H1 (cell line): ENCODE measurements at regions not wholly inside any gene's neighbourhood (a gene's known extent, or its start where the extent isn't known, plus 50 kb on each side); places are given as distances from the start of the nearest gene placed in this dataset.
A peak's percentile ranks its signal among the peaks of the same experiment; 100 is the strongest.

ENCODE experiments used
- CTCF ChIA-PET: fragments of 300-600 bp; sonication (Branson Sonifier 250); formaldehyde crosslinking; loops from one replicate; lab custom pipeline; 2021; ENCODE audit not compliant: partially characterized antibody; lab: Charles Lee
- POLR2A ChIA-PET: fragments of 300-600 bp; sonication (Branson Sonifier 250); formaldehyde crosslinking; loops from one replicate; lab custom pipeline; 2021; ENCODE audit warnings: inconsistent platforms; ENCODE audit not compliant: partially characterized antibody; lab: Charles Lee
- DNase-seq, 2 experiments: peaks; one replicate each; pipeline versions ENCODE4 v3.0.0 to v3.0.0-alpha.2; 2010 to 2022; ENCODE audit warnings: low spot score in 2 of 2, low read depth in 1 of 2, mixed read lengths in 1 of 2
- FAIRE-seq: peaks from 2 replicates; lab custom pipeline; 2011; peaks lifted over from hg19 to GRCh38; lab: Jason Lieb, UNC
- H2AFZ ChIP-seq: 2 replicates; pipeline ENCODE4 v1.8.1; 2012; ENCODE audit warnings: low read length, inconsistent platforms
- H2AK5ac ChIP-seq: 2 replicates; pipeline ENCODE4 v1.6.1; 2013; ENCODE audit warnings: low read depth, low read length
- H2BK120ac ChIP-seq: replicated peaks from 2 replicates; pipeline ENCODE3; 2013; ENCODE audit warnings: low read depth, low read length, inconsistent platforms
- H2BK12ac ChIP-seq: 2 replicates; pipeline ENCODE4 v1.6.1; 2013; ENCODE audit warnings: low read depth, low read length
- H2BK15ac ChIP-seq: 2 replicates; pipeline ENCODE4 v1.6.1; 2013; ENCODE audit warnings: low read length
- H2BK20ac ChIP-seq: 2 replicates; pipeline ENCODE4 v1.6.1; 2013; ENCODE audit warnings: low read length
- H2BK5ac ChIP-seq: 2 replicates; pipeline ENCODE4 v1.6.1; 2013; ENCODE audit warnings: low read depth, low read length
- H3K14ac ChIP-seq: 2 replicates; pipeline ENCODE4 v1.6.1; 2013; ENCODE audit warnings: inconsistent platforms; ENCODE audit not compliant: insufficient read length
- H3K18ac ChIP-seq: 2 replicates; pipeline ENCODE4 v1.6.1; 2013; ENCODE audit warnings: low read length; ENCODE audit errors: extremely low read depth
- H3K23ac ChIP-seq: 2 replicates; pipeline ENCODE4 v1.6.1; 2013; ENCODE audit warnings: inconsistent platforms; ENCODE audit not compliant: insufficient read length
- H3K23me2 ChIP-seq: 2 replicates; pipeline ENCODE4 v1.6.1; 2013; ENCODE audit warnings: low read depth, low read length
- H3K27ac ChIP-seq: 2 replicates; pipeline ENCODE4 v1.6.1; 2011; ENCODE audit warnings: low read depth, low read length, inconsistent platforms
- H3K27me3 ChIP-seq, 4 experiments: replicated peaks in 1 of 4; 1 replicate in 1 of 4; 2 replicates in 3 of 4; pipeline versions ENCODE4 v1.6.1 to v1.8.1; 2011 to 2013; ENCODE audit warnings: low read length in 3 of 4, mild to moderate bottlenecking in 3 of 4, inconsistent platforms in 2 of 4, mixed read lengths in 2 of 4, moderate library complexity in 1 of 4; ENCODE audit not compliant: control insufficient read depth in 3 of 4, insufficient read depth in 3 of 4; ENCODE audit errors: extremely low read depth in 1 of 4
- H3K36me3 ChIP-seq, 4 experiments: 2 replicates each; pipeline versions ENCODE4 v1.6.1 to v1.8.1; 2011 to 2013; ENCODE audit warnings: mild to moderate bottlenecking in 4 of 4, low read length in 3 of 4, moderate library complexity in 2 of 4, control low read depth in 1 of 4, inconsistent platforms in 1 of 4; ENCODE audit not compliant: insufficient read depth in 4 of 4, control insufficient read depth in 2 of 4
- H3K4ac ChIP-seq: replicated peaks from 2 replicates; pipeline ENCODE3; 2013; ENCODE audit warnings: low read length, low read depth, mixed read lengths, inconsistent platforms; ENCODE audit not compliant: insufficient read length
- H3K4me1 ChIP-seq, 4 experiments: replicated peaks in 1 of 4; 1 replicate in 1 of 4; 2 replicates in 3 of 4; pipeline versions ENCODE4 v1.6.1 to v1.8.1; 2011 to 2013; ENCODE audit warnings: low read length in 3 of 4, inconsistent platforms in 2 of 4, mixed read lengths in 1 of 4; ENCODE audit not compliant: insufficient read depth in 4 of 4, control insufficient read depth in 3 of 4
- H3K4me2 ChIP-seq, 2 experiments: 2 replicates each; pipeline versions ENCODE4 v1.6.1 to v1.8.1; 2011 to 2013; ENCODE audit warnings: low read depth in 2 of 2, low read length in 2 of 2, control low read depth in 1 of 2, inconsistent platforms in 1 of 2, mild to moderate bottlenecking in 1 of 2; ENCODE audit not compliant: insufficient read depth in 1 of 2
- H3K4me3 ChIP-seq, 4 experiments: fragments of 200-600, 300-600 bp in 1 of 4; sonication (generic), shearing (Covaris generic), sonication (Bioruptor Twin) in 1 of 4; 2 replicates each; pipeline versions ENCODE4 v1.5.1 to v1.8.1; 2011 to 2016; ENCODE audit warnings: low read length in 4 of 4, low read depth in 3 of 4, control low read depth in 2 of 4, inconsistent platforms in 2 of 4, mild to moderate bottlenecking in 2 of 4, mixed read lengths in 1 of 4, moderate library complexity in 1 of 4; ENCODE audit not compliant: insufficient read depth in 2 of 4; ENCODE audit errors: extremely low read depth in 1 of 4
- H3K56ac ChIP-seq: replicated peaks from 2 replicates; pipeline ENCODE3; 2013; ENCODE audit warnings: low read depth, mild to moderate bottlenecking, mixed read lengths, low read length, inconsistent platforms; ENCODE audit not compliant: insufficient read length
- H3K79me1 ChIP-seq: 2 replicates; pipeline ENCODE4 v1.6.1; 2013; ENCODE audit warnings: low read depth, low read length, control low read depth
- H3K79me2 ChIP-seq, 2 experiments: 2 replicates each; pipeline versions ENCODE4 v1.6.1 to v1.8.1; 2012 to 2013; ENCODE audit warnings: low read length in 2 of 2, mild to moderate bottlenecking in 2 of 2, inconsistent platforms in 1 of 2; ENCODE audit not compliant: insufficient read depth in 2 of 2, control insufficient read depth in 1 of 2
- H3K9ac ChIP-seq, 4 experiments: replicated peaks in 1 of 4; 1 replicate in 1 of 4; 2 replicates in 3 of 4; pipeline versions ENCODE4 v1.6.1 to v1.8.1; 2011 to 2013; ENCODE audit warnings: low read depth in 3 of 4, low read length in 3 of 4, control low read depth in 2 of 4, mild to moderate bottlenecking in 2 of 4, moderate library complexity in 2 of 4, inconsistent platforms in 1 of 4; ENCODE audit errors: extremely low read depth in 1 of 4
- H3K9me3 ChIP-seq, 2 experiments: 2 replicates each; pipeline versions ENCODE4 v1.6.1 to v1.8.1; 2012 to 2013; ENCODE audit warnings: mild to moderate bottlenecking in 2 of 2, moderate library complexity in 2 of 2, control low read depth in 1 of 2, inconsistent platforms in 1 of 2, low read depth in 1 of 2, low read length in 1 of 2, mixed read lengths in 1 of 2; ENCODE audit not compliant: insufficient read depth in 2 of 2
- H4K20me1 ChIP-seq, 2 experiments: replicated peaks in 1 of 2; 2 replicates each; pipeline versions ENCODE3 to v1.8.1; 2011 to 2013; ENCODE audit warnings: inconsistent platforms in 2 of 2, low read length in 2 of 2, mild to moderate bottlenecking in 1 of 2; ENCODE audit not compliant: insufficient read depth in 2 of 2, control insufficient read depth in 1 of 2
- H4K5ac ChIP-seq: 2 replicates; pipeline ENCODE4 v1.6.1; 2013; ENCODE audit warnings: low read length, low read depth, mixed read lengths, inconsistent platforms; ENCODE audit not compliant: insufficient read length
- H4K8ac ChIP-seq: 2 replicates; pipeline ENCODE4 v1.8.0; 2013; ENCODE audit warnings: mild to moderate bottlenecking, moderate library complexity, low read length, inconsistent platforms; ENCODE audit not compliant: insufficient read depth; ENCODE audit errors: extremely low read depth
- H4K91ac ChIP-seq: replicated peaks from 2 replicates; pipeline ENCODE3; 2013; ENCODE audit warnings: low read length, mixed read lengths, inconsistent platforms; ENCODE audit not compliant: insufficient read length
- WGBS, 2 experiments: shearing (Covaris generic) in 1 of 2; methylation state at CpG; one replicate each; pipeline versions ENCODE4 v1.1.6 to v1.1.7; 2013 to 2015; ENCODE audit warnings: low lambda C conversion rate in 2 of 2, mixed read lengths in 2 of 2, inconsistent platforms in 1 of 2, low coverage in 1 of 2, missing lambda C conversion rate in 1 of 2; ENCODE audit not compliant: insufficient replicate concordance in 2 of 2, insufficient coverage in 1 of 2, insufficient read length in 1 of 2; ENCODE audit errors: extremely low coverage in 1 of 2, missing lambda C conversion rate in 1 of 2; 5-methylcytosine and 5-hydroxymethylcytosine counted together

- H3K18ac ChIP-seq = no peak overlapping the region
- H2BK120ac ChIP-seq = no peak overlapping the region
- H3K36me3 ChIP-seq = no peaks in the 10 kb centered on the region
- no peaks in the 10 kb centered on the region for H4K20me1 ChIP-seq
- CTCF ChIA-PET = no interaction called here
- no peak overlapping the region for H3K4me3 ChIP-seq
- POLR2A ChIA-PET = no interaction called here
- peaks cover 0 to 2% (median 0%) of the 10 kb centered on the region in 4 experiments; a peak in 1 of 7 replicates for H3K4me1 ChIP-seq
- no peak overlapping the region for H3K56ac ChIP-seq
- H4K91ac ChIP-seq = no peak overlapping the region
- no peak overlapping the region for H3K27ac ChIP-seq
- H3K23me2 ChIP-seq = no peaks in the 10 kb centered on the region
- no peak overlapping the region for H2BK12ac ChIP-seq
- no peaks in the 10 kb centered on the region for H3K79me1 ChIP-seq
- H2AK5ac ChIP-seq = no peak overlapping the region
- no peak overlapping the region for H3K14ac ChIP-seq
- 89% methylated on average over 5 of the region's 5 CpGs; no CpG with 5 or more reads in 1 of the 2 experiments for WGBS, 2 experiments
- H4K8ac ChIP-seq = no peak overlapping the region
- H3K27me3 ChIP-seq = no peaks in the 10 kb centered on the region
- FAIRE-seq (no peak), DNase-seq (no peak)
- no peaks in the 10 kb centered on the region for H3K9me3 ChIP-seq
- no peak overlapping the region for H2BK15ac ChIP-seq
- H3K23ac ChIP-seq = no peak overlapping the region
- H2BK5ac ChIP-seq = no peak overlapping the region
- no peak overlapping the region for H3K4ac ChIP-seq
- peak overlapping the region; percentile 11; the same call in 1 of the 2 replicates for H2AFZ ChIP-seq
- H3K79me2 ChIP-seq = no peaks in the 10 kb centered on the region
- H2BK20ac ChIP-seq = no peak overlapping the region
- no peak overlapping the region for H3K9ac ChIP-seq
- no peak overlapping the region for H3K4me2 ChIP-seq
- H4K5ac ChIP-seq = no peak overlapping the region
Observed at GRCh38 chr6:10194816-10195672, 219.8 kb downstream of the TFAP2A start.
